Panc1 (cell line): ENCODE measurements at regions not wholly inside any gene's neighbourhood (a gene's known extent, or its start where the extent isn't known, plus 50 kb on each side); places are given as distances from the start of the nearest gene placed in this dataset.

Experiments
- ATAC-seq: fragments of 200-7000 bp; cut with Tn5 transposase; 2 replicates; pipeline ENCODE4 v1.9.1; 2020; ENCODE audit warnings: mild to moderate bottlenecking, moderate library complexity
- BruUV-seq: library from RNA; stranded (reverse); fragments of 400-500 nt; replicated peaks from 2 replicates; lab custom pipeline; 2021; lab: Mats Ljungman, UMichigan
- CTCF ChIA-PET: fragments of 300-600 bp; sonication (Branson Sonifier 250); formaldehyde crosslinking; loops from one replicate; lab custom pipeline; 2022; ENCODE audit warnings: antibody characterized with exemption; lab: Charles Lee
- POLR2A ChIA-PET: fragments of 300-600 bp; sonication (Branson Sonifier 250); formaldehyde crosslinking; loops from one replicate; lab custom pipeline; 2022; ENCODE audit warnings: antibody characterized with exemption; lab: Charles Lee
- DNase-seq: peaks from one replicate; pipeline ENCODE4 v3.0.0-alpha.2; 2010; ENCODE audit warnings: low read depth, low spot score
- H3K27ac ChIP-seq: 2 replicates; pipeline ENCODE4 v1.5.1; 2011; ENCODE audit warnings: mild to moderate bottlenecking, low read length, inconsistent platforms
- H3K27me3 ChIP-seq: fragments of 200-500 bp; sonication (Bioruptor generic); 2 replicates; pipeline ENCODE4 v1.6.0; 2014; ENCODE audit warnings: low read length, inconsistent platforms; ENCODE audit not compliant: control insufficient read depth, insufficient read depth
- H3K36me3 ChIP-seq: fragments of 200-500 bp; sonication (Bioruptor generic); 2 replicates; pipeline ENCODE4 v1.5.1; 2014; ENCODE audit warnings: inconsistent platforms, mild to moderate bottlenecking, low read length, moderate library complexity; ENCODE audit not compliant: control insufficient read depth, insufficient read depth
- H3K4me1 ChIP-seq: 2 replicates; pipeline ENCODE4 v1.5.1; 2011; ENCODE audit warnings: inconsistent platforms, mild to moderate bottlenecking, low read length, moderate library complexity; ENCODE audit not compliant: control insufficient read depth, insufficient read depth
- H3K4me3 ChIP-seq, 2 experiments: 2 replicates each; pipeline ENCODE4 v1.5.1; 2011 to 2012; ENCODE audit warnings: low read depth in 2 of 2, low read length in 2 of 2, mild to moderate bottlenecking in 2 of 2, inconsistent platforms in 1 of 2, moderate library complexity in 1 of 2
- H3K9me3 ChIP-seq: fragments of 200-500 bp; sonication (Bioruptor generic); 2 replicates; pipeline ENCODE4 v1.5.1; 2014; ENCODE audit warnings: low read depth, mild to moderate bottlenecking, inconsistent platforms, low read length, moderate library complexity; ENCODE audit not compliant: control insufficient read depth, insufficient read depth
- POLR2AphosphoS5 ChIP-seq: IDR thresholded peaks from 2 replicates; pipeline ENCODE4 v1.6.1; 2012; ENCODE audit warnings: mild to moderate bottlenecking, low read depth, low read length, moderate library complexity
- SIN3A ChIP-seq: IDR thresholded peaks from 2 replicates; pipeline ENCODE4 v1.6.1; 2012; ENCODE audit warnings: low read depth, mild to moderate bottlenecking, low read length, moderate library complexity, borderline replicate concordance; ENCODE audit not compliant: insufficient read depth
- TCF7L2 ChIP-seq: IDR thresholded peaks from 2 replicates; pipeline ENCODE4 v1.6.1; 2011; ENCODE audit warnings: mild to moderate bottlenecking, low read depth, low read length, inconsistent platforms
- in situ Hi-C: cut with HindIII; loops from 2 replicates; pipeline ENCODE4 v1.10.0; 2016; ENCODE audit warnings: low sequenced_read_pairs, low pct_unique_long_range_greater_than_20kb
- intact Hi-C: fragments of 100-400 bp; cut with micrococcal nuclease; formaldehyde crosslinking; loops from one replicate; pipeline ENCODE4 v1.10.0; 2022; ENCODE audit not compliant: unreplicated experiment
- TF ChIP-seq, protein P1 (sequence below): fragments of 450-650 bp; IDR thresholded peaks from 2 replicates; pipeline ENCODE4 v1.5.1; 2017; ENCODE audit warnings: mild to moderate bottlenecking
- TF ChIP-seq, protein P2 (sequence below), 2 experiments: IDR thresholded peaks; 2 replicates each; pipeline ENCODE4 v1.6.1; 2011 to 2012; ENCODE audit warnings: low read depth in 2 of 2, control low read depth in 1 of 2, low read length in 1 of 2, mild to moderate bottlenecking in 1 of 2, moderate library complexity in 1 of 2; ENCODE audit not compliant: insufficient read depth in 1 of 2

DNA sequence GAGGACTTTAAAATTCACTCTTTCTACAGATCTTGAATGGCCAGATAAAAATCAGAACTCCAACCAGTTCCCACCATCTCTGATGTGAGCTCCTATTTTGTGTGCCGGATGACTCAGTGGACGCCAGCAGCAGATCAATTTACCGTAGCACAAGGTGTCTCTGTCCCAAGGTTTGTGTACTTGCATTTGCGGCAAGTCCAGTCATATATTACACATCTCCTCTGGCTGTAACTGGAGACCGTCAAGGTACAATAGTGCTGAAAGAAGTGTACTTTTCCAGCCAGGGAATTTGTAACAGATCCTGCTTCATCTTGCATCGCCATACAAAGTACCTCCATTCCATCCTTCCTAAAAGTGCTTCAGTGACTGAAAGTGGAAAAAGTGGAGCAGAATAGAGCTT lies 108.2 kb upstream of the SORBS2 start:
- H3K4me3 ChIP-seq: no peak overlapping the region

DNA sequence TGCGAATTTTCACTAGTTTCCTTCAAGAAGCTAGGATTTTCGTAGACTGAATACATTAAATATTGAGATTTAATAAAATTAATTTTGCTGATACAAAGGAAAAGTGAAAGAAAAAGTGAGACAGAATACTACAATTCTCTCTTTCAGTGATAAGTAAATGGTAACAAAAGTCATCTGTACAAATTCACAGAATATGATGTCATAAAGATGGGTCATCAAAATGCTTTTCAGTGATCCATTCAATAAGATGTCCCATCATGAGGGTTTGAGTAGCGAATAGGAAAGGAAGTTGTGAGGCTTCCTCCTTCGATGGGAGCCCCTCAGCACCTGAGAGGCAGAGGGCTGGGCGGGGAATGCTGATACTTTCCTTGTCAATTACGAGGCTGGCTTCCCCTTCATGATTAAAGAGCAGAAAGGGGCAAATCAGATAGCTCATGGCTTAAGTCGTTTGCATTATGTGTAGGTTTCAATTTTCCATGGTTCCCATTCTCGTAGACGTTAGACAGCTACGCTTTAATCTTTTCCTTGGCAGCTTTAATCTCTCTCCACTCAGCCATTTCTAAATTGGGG lies 108.8 kb upstream of the SORBS2 start:
- Histone ChIP-seq H3K27ac (no peak overlapping the region), H3K9me3 (no peaks in the 10 kb centered on the region), H3K4me3 (no peak overlapping the region), H3K27me3 (no peaks in the 10 kb centered on the region), H3K4me1 (no peaks in the 10 kb centered on the region), H3K36me3 (no peaks in the 10 kb centered on the region)
- DNase-seq: no peak
- CTCF ChIA-PET: interaction anchor here (0.7 kb wide), 1 partner anchor 1680 kb away, joined by 3 read pairs; no protein-coding TSS in a partner anchor
- TF ChIP-seq SIN3A (no peak), TCF7L2 (no peak), POLR2AphosphoS5 (no peak)
- TF ChIP-seq, protein P1, sequence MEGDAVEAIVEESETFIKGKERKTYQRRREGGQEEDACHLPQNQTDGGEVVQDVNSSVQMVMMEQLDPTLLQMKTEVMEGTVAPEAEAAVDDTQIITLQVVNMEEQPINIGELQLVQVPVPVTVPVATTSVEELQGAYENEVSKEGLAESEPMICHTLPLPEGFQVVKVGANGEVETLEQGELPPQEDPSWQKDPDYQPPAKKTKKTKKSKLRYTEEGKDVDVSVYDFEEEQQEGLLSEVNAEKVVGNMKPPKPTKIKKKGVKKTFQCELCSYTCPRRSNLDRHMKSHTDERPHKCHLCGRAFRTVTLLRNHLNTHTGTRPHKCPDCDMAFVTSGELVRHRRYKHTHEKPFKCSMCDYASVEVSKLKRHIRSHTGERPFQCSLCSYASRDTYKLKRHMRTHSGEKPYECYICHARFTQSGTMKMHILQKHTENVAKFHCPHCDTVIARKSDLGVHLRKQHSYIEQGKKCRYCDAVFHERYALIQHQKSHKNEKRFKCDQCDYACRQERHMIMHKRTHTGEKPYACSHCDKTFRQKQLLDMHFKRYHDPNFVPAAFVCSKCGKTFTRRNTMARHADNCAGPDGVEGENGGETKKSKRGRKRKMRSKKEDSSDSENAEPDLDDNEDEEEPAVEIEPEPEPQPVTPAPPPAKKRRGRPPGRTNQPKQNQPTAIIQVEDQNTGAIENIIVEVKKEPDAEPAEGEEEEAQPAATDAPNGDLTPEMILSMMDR: no peak
- TF ChIP-seq, protein P2, sequence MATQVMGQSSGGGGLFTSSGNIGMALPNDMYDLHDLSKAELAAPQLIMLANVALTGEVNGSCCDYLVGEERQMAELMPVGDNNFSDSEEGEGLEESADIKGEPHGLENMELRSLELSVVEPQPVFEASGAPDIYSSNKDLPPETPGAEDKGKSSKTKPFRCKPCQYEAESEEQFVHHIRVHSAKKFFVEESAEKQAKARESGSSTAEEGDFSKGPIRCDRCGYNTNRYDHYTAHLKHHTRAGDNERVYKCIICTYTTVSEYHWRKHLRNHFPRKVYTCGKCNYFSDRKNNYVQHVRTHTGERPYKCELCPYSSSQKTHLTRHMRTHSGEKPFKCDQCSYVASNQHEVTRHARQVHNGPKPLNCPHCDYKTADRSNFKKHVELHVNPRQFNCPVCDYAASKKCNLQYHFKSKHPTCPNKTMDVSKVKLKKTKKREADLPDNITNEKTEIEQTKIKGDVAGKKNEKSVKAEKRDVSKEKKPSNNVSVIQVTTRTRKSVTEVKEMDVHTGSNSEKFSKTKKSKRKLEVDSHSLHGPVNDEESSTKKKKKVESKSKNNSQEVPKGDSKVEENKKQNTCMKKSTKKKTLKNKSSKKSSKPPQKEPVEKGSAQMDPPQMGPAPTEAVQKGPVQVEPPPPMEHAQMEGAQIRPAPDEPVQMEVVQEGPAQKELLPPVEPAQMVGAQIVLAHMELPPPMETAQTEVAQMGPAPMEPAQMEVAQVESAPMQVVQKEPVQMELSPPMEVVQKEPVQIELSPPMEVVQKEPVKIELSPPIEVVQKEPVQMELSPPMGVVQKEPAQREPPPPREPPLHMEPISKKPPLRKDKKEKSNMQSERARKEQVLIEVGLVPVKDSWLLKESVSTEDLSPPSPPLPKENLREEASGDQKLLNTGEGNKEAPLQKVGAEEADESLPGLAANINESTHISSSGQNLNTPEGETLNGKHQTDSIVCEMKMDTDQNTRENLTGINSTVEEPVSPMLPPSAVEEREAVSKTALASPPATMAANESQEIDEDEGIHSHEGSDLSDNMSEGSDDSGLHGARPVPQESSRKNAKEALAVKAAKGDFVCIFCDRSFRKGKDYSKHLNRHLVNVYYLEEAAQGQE (IDR thresholded peaks at IDR 0.05; ENCODE audit: insufficient read depth in 1 of 2, low read depth in 2 of 2, low read length in 1 of 2): no peak
- no TSS peak for BruUV-seq
- intact Hi-C loops: no loop called here
- POLR2A ChIA-PET: no interaction called here
- ATAC-seq: no peak
- in situ Hi-C loops: no loop called here

More for the DNA sequence above, 108.2 kb upstream of the SORBS2 start:
- CTCF ChIA-PET: no interaction called here
- no TSS peak for BruUV-seq
- in situ Hi-C loops (no loop called here), intact Hi-C loops (no loop called here)
- H3K4me1 ChIP-seq: no peaks in the 10 kb centered on the region
- H3K9me3 ChIP-seq: no peaks in the 10 kb centered on the region
- TF ChIP-seq, protein P1: no peak
- TF ChIP-seq POLR2AphosphoS5 (no peak), SIN3A (no peak), TCF7L2 (no peak)
- TF ChIP-seq, protein P2 (IDR thresholded peaks at IDR 0.05; ENCODE audit: insufficient read depth in 1 of 2, low read depth in 2 of 2, low read length in 1 of 2): no peak
- ATAC-seq: peak; percentile 48; the same call in 1 of the 2 replicates
- H3K27me3 ChIP-seq: no peaks in the 10 kb centered on the region
- no peak for DNase-seq
- no peaks in the 10 kb centered on the region for H3K36me3 ChIP-seq
- POLR2A ChIA-PET: no interaction called here
- no peak overlapping the region for H3K27ac ChIP-seq
